DOHH2 (cell line): ENCODE measurements at regions not wholly inside any gene's neighbourhood (a gene's known extent, or its start where the extent isn't known, plus 50 kb on each side); places are given as distances from the start of the nearest gene placed in this dataset.

Experiments used
- EZH2phosphoT487 ChIP-seq: fragments of 200-600 bp; sonication (generic); IDR thresholded peaks from 2 replicates; pipeline ENCODE4 v1.6.1; 2017; ENCODE audit warnings: borderline replicate concordance, mild to moderate bottlenecking, antibody characterized with exemption, low read length, moderate library complexity, mixed read lengths
- TF ChIP-seq, protein P1 (sequence below): fragments of 200-600 bp; sonication (generic); IDR thresholded peaks from one replicate; pipeline ENCODE4 v1.5.1; 2014; ENCODE audit warnings: antibody characterized with exemption, mild to moderate bottlenecking, low read depth, low read length; ENCODE audit not compliant: poor library complexity, severe bottlenecking

DNA sequence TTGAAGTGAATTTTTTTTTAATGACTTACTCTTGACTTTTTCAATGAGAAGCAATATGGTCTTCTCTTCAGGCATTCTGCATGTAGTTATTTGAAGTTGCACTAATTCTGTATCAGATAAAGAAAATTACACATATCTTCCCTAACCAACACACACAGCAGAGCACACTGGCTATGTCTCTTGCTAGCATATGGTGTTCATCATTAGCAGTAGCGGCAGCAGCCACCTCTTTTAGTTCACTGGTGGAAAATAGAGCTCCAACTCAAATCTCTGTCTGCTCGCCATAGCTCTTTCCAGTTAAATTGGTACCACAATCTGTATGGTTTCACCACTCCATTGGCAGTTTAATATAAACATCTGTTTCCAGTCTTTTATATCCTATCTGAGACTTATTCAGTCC lies 278.1 kb upstream of the ZEB2 start:
- no peak for TF ChIP-seq EZH2phosphoT487
- TF ChIP-seq, protein P1, sequence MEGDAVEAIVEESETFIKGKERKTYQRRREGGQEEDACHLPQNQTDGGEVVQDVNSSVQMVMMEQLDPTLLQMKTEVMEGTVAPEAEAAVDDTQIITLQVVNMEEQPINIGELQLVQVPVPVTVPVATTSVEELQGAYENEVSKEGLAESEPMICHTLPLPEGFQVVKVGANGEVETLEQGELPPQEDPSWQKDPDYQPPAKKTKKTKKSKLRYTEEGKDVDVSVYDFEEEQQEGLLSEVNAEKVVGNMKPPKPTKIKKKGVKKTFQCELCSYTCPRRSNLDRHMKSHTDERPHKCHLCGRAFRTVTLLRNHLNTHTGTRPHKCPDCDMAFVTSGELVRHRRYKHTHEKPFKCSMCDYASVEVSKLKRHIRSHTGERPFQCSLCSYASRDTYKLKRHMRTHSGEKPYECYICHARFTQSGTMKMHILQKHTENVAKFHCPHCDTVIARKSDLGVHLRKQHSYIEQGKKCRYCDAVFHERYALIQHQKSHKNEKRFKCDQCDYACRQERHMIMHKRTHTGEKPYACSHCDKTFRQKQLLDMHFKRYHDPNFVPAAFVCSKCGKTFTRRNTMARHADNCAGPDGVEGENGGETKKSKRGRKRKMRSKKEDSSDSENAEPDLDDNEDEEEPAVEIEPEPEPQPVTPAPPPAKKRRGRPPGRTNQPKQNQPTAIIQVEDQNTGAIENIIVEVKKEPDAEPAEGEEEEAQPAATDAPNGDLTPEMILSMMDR = no peak
